ENCODE measurements at regions not wholly inside any gene's neighbourhood (a gene's known extent, or its start where the extent isn't known, plus 50 kb on each side); places are given as distances from the start of the nearest gene placed in this dataset.

DNA sequence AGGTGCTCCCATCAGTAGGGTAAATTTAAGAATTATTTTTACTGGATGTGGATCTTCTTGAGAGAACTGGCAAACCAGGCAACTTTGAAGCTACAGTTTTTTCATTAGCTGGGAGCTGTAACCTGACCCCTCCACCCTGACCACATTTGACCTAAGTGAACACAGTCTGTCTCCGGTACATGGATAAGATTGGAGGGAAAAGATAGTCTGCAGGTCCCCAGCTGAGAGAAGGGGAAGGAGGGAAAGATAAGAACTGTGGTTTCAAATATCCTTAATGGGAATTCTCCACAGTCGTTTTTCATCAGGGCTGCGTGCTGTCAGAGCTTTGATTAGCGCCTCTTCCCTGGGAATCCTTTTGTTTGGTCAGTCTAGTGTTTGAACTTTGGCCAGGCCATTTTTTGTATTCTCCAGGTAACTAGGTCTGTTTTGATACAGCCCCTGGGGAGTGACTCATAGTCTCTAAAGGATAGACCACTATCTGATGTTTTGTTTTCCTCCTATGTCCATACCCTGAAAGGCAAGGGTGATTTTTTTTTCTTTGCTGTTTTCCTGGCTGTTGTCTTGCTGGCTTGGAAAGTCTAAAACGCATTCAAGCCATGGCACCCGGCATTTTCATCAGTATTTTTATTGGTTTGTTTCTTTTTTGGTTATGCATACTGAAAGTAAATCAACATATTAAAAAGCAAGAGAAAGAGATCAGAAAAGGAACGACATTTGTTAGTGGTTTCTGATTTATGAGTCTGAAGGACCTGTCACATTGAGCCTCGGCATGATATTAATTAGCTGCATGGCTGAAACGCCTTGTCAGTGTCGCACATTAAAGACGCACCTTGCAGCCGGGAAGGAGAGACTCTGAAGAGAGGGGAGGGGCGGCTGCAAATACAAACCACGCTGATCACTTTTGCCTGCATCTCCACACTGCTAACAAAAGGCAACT, 183.4 kb upstream of the FN1 start:
- TF ChIP-seq, protein P1, sequence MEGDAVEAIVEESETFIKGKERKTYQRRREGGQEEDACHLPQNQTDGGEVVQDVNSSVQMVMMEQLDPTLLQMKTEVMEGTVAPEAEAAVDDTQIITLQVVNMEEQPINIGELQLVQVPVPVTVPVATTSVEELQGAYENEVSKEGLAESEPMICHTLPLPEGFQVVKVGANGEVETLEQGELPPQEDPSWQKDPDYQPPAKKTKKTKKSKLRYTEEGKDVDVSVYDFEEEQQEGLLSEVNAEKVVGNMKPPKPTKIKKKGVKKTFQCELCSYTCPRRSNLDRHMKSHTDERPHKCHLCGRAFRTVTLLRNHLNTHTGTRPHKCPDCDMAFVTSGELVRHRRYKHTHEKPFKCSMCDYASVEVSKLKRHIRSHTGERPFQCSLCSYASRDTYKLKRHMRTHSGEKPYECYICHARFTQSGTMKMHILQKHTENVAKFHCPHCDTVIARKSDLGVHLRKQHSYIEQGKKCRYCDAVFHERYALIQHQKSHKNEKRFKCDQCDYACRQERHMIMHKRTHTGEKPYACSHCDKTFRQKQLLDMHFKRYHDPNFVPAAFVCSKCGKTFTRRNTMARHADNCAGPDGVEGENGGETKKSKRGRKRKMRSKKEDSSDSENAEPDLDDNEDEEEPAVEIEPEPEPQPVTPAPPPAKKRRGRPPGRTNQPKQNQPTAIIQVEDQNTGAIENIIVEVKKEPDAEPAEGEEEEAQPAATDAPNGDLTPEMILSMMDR (IDR thresholded peaks at IDR 0.05; ENCODE audit: control insufficient read depth, insufficient read depth, low read depth, low read length, missing control alignments) = no peak
- H3K4me3 ChIP-seq (ENCODE audit: control insufficient read depth, low read depth, low read length) = no peak overlapping the region
- DNase-seq (ENCODE audit: low read depth) = no peak

DNA sequence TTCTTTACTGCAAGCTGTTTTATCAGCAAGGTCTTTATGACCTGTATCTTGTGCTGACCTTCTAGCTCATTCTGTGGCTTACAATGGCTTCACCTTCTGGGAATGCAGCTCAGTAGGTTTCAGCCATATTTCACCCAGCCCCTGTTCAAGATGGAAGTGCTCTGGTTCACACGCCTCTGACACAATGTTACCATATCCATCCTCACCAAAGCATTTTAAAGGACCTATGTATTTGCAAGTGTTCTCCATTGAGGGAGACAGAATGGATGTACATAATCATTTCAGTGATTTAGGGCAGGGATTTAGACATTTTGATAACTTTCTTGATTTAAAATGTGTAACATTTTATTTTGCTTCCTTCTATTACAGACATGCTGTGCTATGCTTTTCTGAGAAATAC, 182.3 kb upstream of the FN1 start:
- no peak overlapping the region for H3K4me3 ChIP-seq (ENCODE audit: control insufficient read depth, low read depth, low read length)
- TF ChIP-seq, protein P1 (IDR thresholded peaks at IDR 0.05; ENCODE audit: control insufficient read depth, insufficient read depth, low read depth, low read length, missing control alignments) = no peak
- no peak for DNase-seq (ENCODE audit: low read depth)

DNA sequence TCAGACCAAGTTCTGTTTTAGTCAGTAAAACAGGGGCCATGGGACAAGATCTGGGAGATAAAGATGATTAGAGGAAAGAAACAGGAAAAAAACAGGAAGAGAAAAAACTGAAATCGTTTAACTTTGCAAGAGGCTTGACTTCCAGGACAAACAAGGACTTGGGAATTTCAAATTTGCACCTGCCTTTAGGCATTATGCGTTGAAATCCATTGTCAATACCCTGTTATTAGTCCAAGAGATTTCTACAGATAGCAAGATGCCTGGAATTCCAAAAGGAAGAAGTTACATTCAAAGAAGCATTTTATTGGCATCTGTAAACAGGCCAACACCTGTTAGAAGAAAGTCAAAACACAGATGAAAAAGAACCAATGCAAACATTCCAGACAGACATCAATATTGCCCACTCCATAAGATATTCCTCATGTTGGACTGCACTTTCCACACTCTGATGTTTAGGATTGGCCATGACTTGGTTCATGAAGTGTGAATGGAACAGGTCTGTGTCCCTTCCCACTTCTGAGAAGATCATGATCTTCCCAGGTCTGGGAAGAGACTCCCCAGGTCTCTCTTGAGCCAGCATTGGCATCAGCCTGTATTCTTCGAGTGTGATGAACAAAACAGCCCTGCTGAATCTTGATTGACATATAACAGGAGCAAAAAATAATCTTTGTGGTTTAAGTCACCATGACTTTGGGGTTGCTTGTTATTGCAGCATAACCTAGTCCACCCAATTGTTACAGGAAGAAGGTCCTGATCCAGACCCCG, 181.4 kb upstream of the FN1 start:
- TF ChIP-seq, protein P1 (IDR thresholded peaks at IDR 0.05; ENCODE audit: control insufficient read depth, insufficient read depth, low read depth, low read length, missing control alignments) = no peak
- DNase-seq (ENCODE audit: low read depth) = no peak
- no peak overlapping the region for H3K4me3 ChIP-seq (ENCODE audit: control insufficient read depth, low read depth, low read length)

DNA sequence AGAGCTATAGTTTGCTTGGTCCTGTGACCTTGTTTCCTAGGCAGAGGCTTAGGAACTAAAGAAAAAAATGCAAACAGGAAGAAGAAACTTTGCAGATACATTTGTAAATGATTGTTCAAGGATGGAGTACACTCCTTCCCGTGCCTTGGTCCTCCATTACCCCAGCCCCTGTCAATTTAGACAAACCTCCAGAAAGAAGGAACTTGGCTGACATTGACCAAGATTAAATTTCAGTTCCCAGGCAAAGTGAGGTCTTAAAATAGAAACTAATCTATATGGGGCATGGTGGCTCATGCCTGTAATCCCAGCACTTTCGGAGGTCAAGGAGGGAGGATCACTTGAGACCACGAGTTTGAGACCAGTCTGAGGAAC, 179.9 kb upstream of the FN1 start:
- no peak overlapping the region for H3K4me3 ChIP-seq (ENCODE audit: control insufficient read depth, low read depth, low read length)
- no peak for DNase-seq (ENCODE audit: low read depth)
- TF ChIP-seq, protein P1 (IDR thresholded peaks at IDR 0.05; ENCODE audit: control insufficient read depth, insufficient read depth, low read depth, low read length, missing control alignments) = no peak

DNA sequence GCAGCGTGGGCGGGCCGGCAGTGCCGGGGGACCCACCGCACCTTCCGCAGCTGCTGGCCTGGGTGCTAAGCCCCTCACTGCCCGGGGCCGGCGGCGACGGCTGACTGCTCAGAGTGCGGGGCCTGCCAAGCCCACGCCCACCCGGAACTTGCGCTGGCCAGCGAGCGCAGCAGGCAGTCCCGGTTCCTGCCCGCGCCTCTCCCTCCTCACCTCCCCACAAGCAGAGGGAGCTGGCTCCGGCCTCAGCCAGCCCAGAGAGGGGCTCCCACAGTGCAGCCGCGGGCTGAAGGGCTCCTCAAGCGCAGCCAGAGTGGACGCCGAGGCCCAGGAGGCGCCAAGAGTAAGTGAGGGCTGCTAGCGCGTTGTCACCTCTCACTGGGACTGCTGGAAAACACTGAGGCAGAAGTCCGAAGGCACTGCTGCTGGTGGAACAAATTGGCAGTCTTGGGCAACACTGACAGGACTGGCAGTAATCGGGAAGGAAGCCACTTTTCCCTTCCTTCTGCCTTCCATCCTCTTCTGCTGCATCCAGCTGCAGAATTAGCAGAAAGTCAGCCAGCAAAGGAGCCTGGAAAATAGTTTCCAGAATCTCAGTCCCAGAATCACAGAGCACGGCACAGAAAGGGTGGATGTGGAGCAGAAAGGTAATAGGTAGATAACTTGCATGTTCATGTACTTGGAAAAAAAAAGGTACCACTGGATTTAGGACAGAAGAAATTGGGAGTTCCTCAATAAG, 179.4 kb upstream of the FN1 start:
- no peak for DNase-seq (ENCODE audit: low read depth)
- TF ChIP-seq, protein P1 (IDR thresholded peaks at IDR 0.05; ENCODE audit: control insufficient read depth, insufficient read depth, low read depth, low read length, missing control alignments) = no peak

DNA sequence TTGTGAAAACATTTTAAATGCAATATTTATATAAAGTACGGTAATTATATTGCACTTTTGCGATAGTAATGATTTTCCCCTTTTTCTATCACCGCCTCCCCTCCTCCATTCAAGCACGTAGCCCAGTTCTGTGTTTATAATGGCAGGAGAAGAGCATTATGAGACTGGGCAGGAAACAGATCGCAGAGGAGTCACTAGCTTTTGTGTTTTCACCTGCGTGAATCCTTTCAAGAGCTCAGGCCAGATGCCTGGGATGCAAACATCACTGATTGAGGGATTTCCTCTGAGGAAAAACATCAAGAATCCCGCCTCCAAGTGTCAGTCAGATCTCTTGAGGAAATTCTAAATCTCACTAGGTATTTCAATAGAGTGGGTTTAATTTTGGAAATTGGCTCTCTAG, 178.4 kb upstream of the FN1 start:
- TF ChIP-seq, protein P1 (IDR thresholded peaks at IDR 0.05; ENCODE audit: control insufficient read depth, insufficient read depth, low read depth, low read length, missing control alignments) = no peak

More for the DNA sequence above, 179.4 kb upstream of the FN1 start:
- no peak overlapping the region for H3K4me3 ChIP-seq (ENCODE audit: control insufficient read depth, low read depth, low read length)

More for the DNA sequence above, 178.4 kb upstream of the FN1 start:
- no peak overlapping the region for H3K4me3 ChIP-seq (ENCODE audit: control insufficient read depth, low read depth, low read length)
- DNase-seq (ENCODE audit: low read depth) = no peak
